NCI-H2171 treated with DMSO at 0.1 percent for 48 hours (cell line): ENCODE measurements at regions not wholly inside any gene's neighbourhood (a gene's known extent, or its start where the extent isn't known, plus 50 kb on each side); places are given as distances from the start of the nearest gene placed in this dataset.
"Not testable (repeated sequence)": the region's sequence is repeated elsewhere in the genome, so short reads cannot be mapped to it uniquely, and the experiment has no call there.

ENCODE experiments used
- DNase-seq: peaks from one replicate; lab custom pipeline; 2025; lab: John Stamatoyannopoulos, UW

- DNase-seq, result peak; percentile 36
These were observed 115.9 kb upstream of the EEPD1 start for GRCh38 chr7:36037121-36037662.

- DNase-seq, result no peak
These were observed 114.9 kb upstream of the EEPD1 start for GRCh38 chr7:36038063-36038721.

GRCh38 chr7:36039243-36039642, 113.8 kb upstream of the EEPD1 start:
- no peak for DNase-seq

GRCh38 chr7:36039671-36040070, 113.4 kb upstream of the EEPD1 start:
- DNase-seq, result no peak

GRCh38 chr7:36040679-36041078, 112.4 kb upstream of the EEPD1 start:
- no peak for DNase-seq

- DNase-seq, result no peak
These were observed 108.8 kb upstream of the EEPD1 start for GRCh38 chr7:36044101-36044892.

- no peak for DNase-seq
These were observed 107.7 kb upstream of the EEPD1 start for GRCh38 chr7:36045326-36045725.

GRCh38 chr7:36045830-36046341, 107.2 kb upstream of the EEPD1 start:
- DNase-seq, result peak; percentile 59

GRCh38 chr7:36047091-36047658, 105.9 kb upstream of the EEPD1 start:
- DNase-seq, result peak; percentile 58

GRCh38 chr7:36048141-36048901, 104.7 kb upstream of the EEPD1 start:
- DNase-seq, result peak; percentile 97

- DNase-seq, result peak; percentile 84
These were observed 104.2 kb upstream of the EEPD1 start for GRCh38 chr7:36048902-36049240.

GRCh38 chr7:36051501-36051900, 101.6 kb upstream of the EEPD1 start:
- peak; percentile 31 for DNase-seq

- no peak for DNase-seq
These were observed 99.5 kb upstream of the EEPD1 start for GRCh38 chr7:36053589-36053988.

GRCh38 chr7:36054637-36055036, 98.4 kb upstream of the EEPD1 start:
- DNase-seq, result no peak

- DNase-seq, result no peak
These were observed 97.8 kb upstream of the EEPD1 start for GRCh38 chr7:36055207-36055606.

GRCh38 chr7:36057323-36057722, 95.7 kb upstream of the EEPD1 start:
- no peak for DNase-seq

- DNase-seq, result no peak
These were observed 94.9 kb upstream of the EEPD1 start for GRCh38 chr7:36058020-36058592.

GRCh38 chr7:36060388-36060787, 92.7 kb upstream of the EEPD1 start:
- DNase-seq, result not testable (repeated sequence)

GRCh38 chr7:36062154-36062815, 90.8 kb upstream of the EEPD1 start:
- no peak for DNase-seq

- DNase-seq, result no peak
These were observed 88.4 kb upstream of the EEPD1 start for GRCh38 chr7:36064676-36065075.
